ENCODE measurements at regions not wholly inside any gene's neighbourhood (a gene's known extent, or its start where the extent isn't known, plus 50 kb on each side); places are given as distances from the start of the nearest gene placed in this dataset.

DNA sequence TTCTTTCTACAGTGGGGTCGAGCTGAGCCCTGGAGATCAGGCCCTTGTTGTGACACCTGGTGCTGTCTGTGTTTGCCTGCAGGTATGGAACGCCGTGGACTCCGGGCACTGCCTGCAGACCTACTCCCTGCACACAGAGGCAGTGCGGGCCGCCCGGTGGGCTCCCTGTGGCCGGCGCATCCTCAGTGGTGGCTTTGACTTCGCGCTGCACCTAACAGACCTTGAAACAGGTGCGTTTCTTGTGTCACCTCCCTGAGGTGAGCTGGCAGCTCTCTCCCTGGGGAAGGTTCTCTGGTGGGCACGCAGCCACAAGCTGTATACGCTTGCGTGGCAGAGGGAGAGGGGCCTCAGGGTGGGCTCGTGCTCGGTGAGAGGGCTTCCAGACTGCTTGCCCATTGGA, 119.3 kb downstream of the BEGAIN start:
- Histone ChIP-seq H2AFZ (ENCODE audit: low read depth, low read length) (no peak overlapping the region), H3K79me2 (ENCODE audit: control insufficient read depth, insufficient read depth, low read length) (no peaks in the 10 kb centered on the region), H3K27ac (ENCODE audit: extremely low read depth, low read depth, low read length) (no peak overlapping the region), H4K20me1 (replicated peaks; ENCODE audit: control insufficient read depth, insufficient read depth, low read length) (peaks cover 6% of the 10 kb centered on the region; the same call in 1 of the 2 replicates), H3K4me1 (replicated peaks in 1 of 2; ENCODE audit: control insufficient read depth in 2 of 2, insufficient read depth in 2 of 2, low read length in 2 of 2) (no peaks in the 10 kb centered on the region; a peak in 1 of 5 replicates), H3K9me3 (replicated peaks; ENCODE audit: control insufficient read depth, insufficient read depth, low read depth, low read length) (no peaks in the 10 kb centered on the region), H3K4me3 (no peak overlapping the region), H3K9me1 (ENCODE audit: control insufficient read depth, insufficient read depth, low read length) (no peaks in the 10 kb centered on the region), H3K9ac (ENCODE audit: insufficient read depth in 1 of 2, low read depth in 2 of 2, low read length in 2 of 2) (no peak overlapping the region), H3K4me2 (ENCODE audit: insufficient read depth, low read length) (no peak overlapping the region), H3K27me3 (ENCODE audit: control insufficient read depth in 2 of 2, insufficient read depth in 2 of 2, low read length in 2 of 2) (peaks cover 0 to 11% of the 10 kb centered on the region in 2 experiments; a peak in 2 of 5 replicates), H3K36me3 (ENCODE audit: control insufficient read depth, insufficient read depth, low read length) (no peaks in the 10 kb centered on the region)
- ATAC-seq: no peak
- in situ Hi-C loops (cut with MboI) (no loop called here), intact Hi-C loops (cut with micrococcal nuclease) (no loop called here)
- DNase-seq (ENCODE audit: extremely low read depth in 1 of 4, low spot score in 3 of 4): no peak
- WGBS (ENCODE audit: insufficient coverage, low coverage, missing lambda C conversion rate): 56% methylated on average over 7 of the region's 17 CpGs
- no TSS peak for BruUV-seq (replicated peaks)
- TF ChIP-seq RBM14 (IDR thresholded peaks at IDR 0.05; ENCODE audit: borderline replicate concordance, insufficient read depth, low read depth, low read length) (no peak), BRD9 (IDR thresholded peaks at IDR 0.05; ENCODE audit: low read depth, partially characterized antibody) (no peak), SLC30A9 (CRISPR knock-in tag; IDR thresholded peaks at IDR 0.05) (no peak), CEBPZ (IDR thresholded peaks at IDR 0.05; ENCODE audit: borderline replicate concordance, low read depth, low read length) (no peak), ZNF408 (CRISPR knock-in tag; IDR thresholded peaks at IDR 0.05; ENCODE audit: low read depth) (no peak), MED1 (CRISPR knock-in tag; IDR thresholded peaks at IDR 0.05; ENCODE audit: borderline replicate concordance) (no peak), TRIM25 (IDR thresholded peaks at IDR 0.05; ENCODE audit: borderline replicate concordance) (no peak), SREBF2 (CRISPR knock-in tag; IDR thresholded peaks at IDR 0.05) (no peak), HOMEZ (CRISPR knock-in tag; IDR thresholded peaks at IDR 0.05) (no peak), SMAD1 (IDR thresholded peaks at IDR 0.05; ENCODE audit: low read depth, low read length, partially characterized antibody) (no peak), YBX1 (IDR thresholded peaks at IDR 0.05) (no peak)
- TF ChIP-seq, protein P1, sequence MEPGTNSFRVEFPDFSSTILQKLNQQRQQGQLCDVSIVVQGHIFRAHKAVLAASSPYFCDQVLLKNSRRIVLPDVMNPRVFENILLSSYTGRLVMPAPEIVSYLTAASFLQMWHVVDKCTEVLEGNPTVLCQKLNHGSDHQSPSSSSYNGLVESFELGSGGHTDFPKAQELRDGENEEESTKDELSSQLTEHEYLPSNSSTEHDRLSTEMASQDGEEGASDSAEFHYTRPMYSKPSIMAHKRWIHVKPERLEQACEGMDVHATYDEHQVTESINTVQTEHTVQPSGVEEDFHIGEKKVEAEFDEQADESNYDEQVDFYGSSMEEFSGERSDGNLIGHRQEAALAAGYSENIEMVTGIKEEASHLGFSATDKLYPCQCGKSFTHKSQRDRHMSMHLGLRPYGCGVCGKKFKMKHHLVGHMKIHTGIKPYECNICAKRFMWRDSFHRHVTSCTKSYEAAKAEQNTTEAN (CRISPR knock-in tag; IDR thresholded peaks at IDR 0.05): no peak
- TF ChIP-seq, protein P2, sequence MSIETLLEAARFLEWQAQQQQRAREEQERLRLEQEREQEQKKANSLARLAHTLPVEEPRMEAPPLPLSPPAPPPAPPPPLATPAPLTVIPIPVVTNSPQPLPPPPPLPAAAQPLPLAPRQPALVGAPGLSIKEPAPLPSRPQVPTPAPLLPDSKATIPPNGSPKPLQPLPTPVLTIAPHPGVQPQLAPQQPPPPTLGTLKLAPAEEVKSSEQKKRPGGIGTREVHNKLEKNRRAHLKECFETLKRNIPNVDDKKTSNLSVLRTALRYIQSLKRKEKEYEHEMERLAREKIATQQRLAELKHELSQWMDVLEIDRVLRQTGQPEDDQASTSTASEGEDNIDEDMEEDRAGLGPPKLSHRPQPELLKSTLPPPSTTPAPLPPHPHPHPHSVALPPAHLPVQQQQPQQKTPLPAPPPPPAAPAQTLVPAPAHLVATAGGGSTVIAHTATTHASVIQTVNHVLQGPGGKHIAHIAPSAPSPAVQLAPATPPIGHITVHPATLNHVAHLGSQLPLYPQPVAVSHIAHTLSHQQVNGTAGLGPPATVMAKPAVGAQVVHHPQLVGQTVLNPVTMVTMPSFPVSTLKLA (conservative IDR thresholded peaks at IDR 0.05): no peak
- ChIA-PET CTCF (ENCODE audit: low intra/inter-chr PET ratio) (no interaction called here), POLR2A (interaction anchor here (0.9 kb wide), 1 partner anchor 13 kb away, joined by 3 read pairs; no protein-coding TSS in a partner anchor)
- no peak for FAIRE-seq
